NCI-H1694 (cell line): ENCODE measurements at regions not wholly inside any gene's neighbourhood (a gene's known extent, or its start where the extent isn't known, plus 50 kb on each side); places are given as distances from the start of the nearest gene placed in this dataset.
"Not testable (repeated sequence)": the region's sequence is repeated elsewhere in the genome, so short reads cannot be mapped to it uniquely, and the experiment has no call there.

Experiments used
- DNase-seq: peaks from one replicate; lab custom pipeline; 2025; lab: John Stamatoyannopoulos, UW

DNA sequence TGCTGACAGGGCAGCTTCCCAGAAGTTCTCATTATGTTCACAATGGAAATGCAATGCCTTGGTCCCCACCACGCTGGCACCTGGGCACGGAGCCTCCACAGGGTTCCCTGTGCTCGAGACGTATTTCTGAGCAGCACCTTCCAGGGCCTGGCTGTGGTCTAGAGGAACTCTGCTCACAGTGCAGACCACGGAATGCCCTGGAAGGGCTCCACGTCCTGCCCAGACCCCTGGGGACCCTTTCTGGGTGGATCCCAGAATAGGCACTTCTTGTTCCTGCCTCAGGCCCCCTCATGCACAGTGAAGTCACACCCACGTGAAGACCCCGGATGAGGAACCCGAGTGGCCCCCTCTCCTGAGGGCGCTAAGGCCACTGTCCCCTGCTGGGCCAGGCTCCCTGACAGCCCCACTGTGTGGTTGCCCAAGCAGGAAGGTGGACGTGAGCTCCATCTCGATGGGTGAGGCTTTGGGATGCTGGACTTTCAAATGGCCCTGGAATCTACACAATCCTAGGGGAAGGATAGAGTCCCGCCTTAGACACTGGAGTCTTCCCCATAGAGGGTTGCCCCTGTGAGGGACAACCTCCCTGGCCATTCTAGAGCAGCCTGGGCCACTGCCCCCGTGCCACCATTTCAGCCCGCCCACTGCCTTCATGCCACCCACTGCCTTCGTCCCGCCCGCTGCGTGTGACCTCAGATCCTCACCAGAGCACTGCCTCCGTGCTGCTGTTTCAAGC is 1106.8 kb downstream of the BRD1 start:
- DNase-seq = no peak

- no peak for DNase-seq
Observed at GRCh38 chr22:48719978-48720661, 1107.6 kb downstream of the BRD1 start.

DNA sequence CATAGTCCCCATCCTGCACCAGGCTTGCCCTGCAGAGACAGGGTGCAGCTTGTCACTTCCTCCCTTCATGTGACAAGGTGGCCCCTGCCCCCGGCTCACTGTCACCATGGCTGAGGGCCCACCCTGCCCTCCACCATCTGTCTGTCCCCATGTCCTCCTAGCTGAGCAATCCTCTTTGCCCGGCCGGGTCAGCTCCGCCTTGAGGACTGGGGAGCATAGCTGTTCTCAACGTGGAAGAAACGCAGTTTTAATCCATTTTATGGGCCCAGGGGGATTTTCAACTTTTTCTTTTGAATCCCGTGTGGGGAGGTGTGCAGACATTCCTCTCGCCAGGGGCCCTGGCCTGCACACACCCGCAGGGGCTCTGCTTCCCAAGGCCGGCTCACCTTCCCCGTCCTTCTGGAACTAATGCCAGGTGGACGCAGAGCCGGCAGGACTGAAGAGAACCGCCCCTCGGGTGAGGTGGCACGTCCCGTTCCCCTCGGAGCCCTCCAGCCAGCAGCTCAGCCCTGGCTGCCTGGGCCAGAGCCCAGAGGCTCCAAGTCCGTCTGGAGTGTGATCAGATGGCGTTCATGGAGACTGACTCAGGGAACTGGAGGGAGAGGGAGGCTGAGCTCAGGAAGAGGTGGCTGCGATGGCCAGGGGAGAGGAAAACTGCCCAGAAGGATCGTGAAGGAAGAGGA is 1108.7 kb downstream of the BRD1 start:
- no peak for DNase-seq

- no peak for DNase-seq
Observed at GRCh38 chr22:48717883-48718817, 1109.5 kb downstream of the BRD1 start.

DNA sequence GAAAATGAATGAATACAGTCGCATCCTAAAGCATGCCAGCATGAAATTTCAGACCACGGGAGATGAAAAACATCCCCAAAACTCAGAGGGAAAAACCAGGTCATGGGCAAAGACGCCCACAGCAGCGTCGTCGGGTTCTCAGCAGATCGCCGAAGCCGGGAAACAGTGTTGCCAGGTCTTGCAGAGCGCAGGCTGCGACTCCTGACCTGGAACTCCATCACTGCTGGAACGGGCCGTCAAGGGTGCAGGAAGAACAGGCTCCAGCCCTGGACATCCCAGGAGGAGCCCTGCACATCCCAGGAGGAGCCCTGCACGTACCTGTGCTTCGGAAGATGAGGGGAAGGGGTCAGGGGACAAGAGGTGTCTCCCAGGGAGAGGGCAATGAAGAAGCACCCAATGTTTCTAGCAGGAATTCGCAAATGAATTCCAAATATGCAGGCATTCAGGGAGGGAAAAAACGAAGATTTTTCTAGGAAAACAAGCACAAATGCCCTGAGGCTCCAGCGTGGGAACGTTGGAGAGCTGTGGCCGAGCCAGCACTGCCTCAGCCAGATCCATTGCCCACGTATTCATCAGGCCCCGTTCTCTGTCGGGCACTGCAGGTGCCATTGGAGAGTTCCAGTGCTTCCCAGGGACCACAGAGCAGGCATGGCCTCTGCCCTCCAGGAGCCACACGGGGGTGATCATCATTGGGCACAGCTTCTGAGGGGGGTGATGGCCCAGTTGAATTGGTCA is 1110.4 kb downstream of the BRD1 start:
- no peak for DNase-seq

GRCh38 chr22:48716154-48716553 is 1111.5 kb downstream of the BRD1 start:
- not testable (repeated sequence) for DNase-seq

DNA sequence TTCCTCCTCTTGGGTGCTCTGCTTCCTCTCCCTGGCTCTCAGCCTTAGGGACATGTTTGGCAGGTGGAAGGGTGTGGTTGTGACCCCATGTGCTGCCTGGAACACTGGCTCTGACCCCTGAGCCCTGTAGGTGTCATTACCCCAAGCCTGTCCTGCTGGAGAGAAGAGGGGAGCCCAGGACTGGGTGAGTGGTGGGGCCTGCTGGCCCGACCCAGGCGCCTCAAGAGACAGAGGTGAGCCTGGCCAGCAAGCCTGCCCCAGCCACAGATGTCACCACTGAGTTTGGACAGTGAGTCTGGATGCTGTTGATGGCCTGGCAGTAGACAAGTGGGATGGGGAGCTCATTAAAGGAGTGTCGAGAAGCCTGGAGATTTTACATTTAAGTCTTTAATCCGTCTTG is 1112.2 kb downstream of the BRD1 start:
- no peak for DNase-seq

GRCh38 chr22:48714231-48714630 is 1113.4 kb downstream of the BRD1 start:
- DNase-seq = no peak

- DNase-seq = no peak
Observed at GRCh38 chr22:48713272-48714205, 1114.1 kb downstream of the BRD1 start.

GRCh38 chr22:48712558-48713271 is 1115.0 kb downstream of the BRD1 start:
- DNase-seq = no peak

DNA sequence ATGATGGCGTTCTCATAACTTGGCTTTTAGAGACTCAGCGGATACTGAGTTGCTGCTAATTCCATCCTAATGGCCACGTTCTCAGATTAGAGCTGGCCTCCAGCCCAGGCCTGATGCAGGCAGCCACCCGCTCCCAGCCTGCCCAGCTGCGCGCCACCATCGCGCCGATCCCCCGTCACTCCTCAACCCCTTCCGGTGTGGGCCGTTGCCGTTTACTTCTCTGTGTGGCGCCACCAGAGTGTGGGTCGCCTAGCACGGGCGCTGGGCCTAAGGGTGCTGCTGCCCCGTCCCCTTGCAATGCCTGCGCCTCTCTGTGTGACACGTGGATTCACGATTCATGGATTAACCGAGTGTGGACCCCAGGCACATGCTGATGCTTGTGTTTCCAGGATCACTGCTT is 1116.0 kb downstream of the BRD1 start:
- DNase-seq = no peak

GRCh38 chr22:48711031-48711431 is 1116.6 kb downstream of the BRD1 start:
- no peak for DNase-seq

GRCh38 chr22:48710410-48710809 is 1117.3 kb downstream of the BRD1 start:
- no peak for DNase-seq

- no peak for DNase-seq
Observed at GRCh38 chr22:48709976-48710375, 1117.7 kb downstream of the BRD1 start.

- no peak for DNase-seq
Observed at GRCh38 chr22:48709453-48709852, 1118.2 kb downstream of the BRD1 start.

GRCh38 chr22:48708558-48709245 is 1119.0 kb downstream of the BRD1 start:
- no peak for DNase-seq

- no peak for DNase-seq
Observed at GRCh38 chr22:48707763-48708557, 1119.7 kb downstream of the BRD1 start.
